ENCODE measurements at regions not wholly inside any gene's neighbourhood (a gene's known extent, or its start where the extent isn't known, plus 50 kb on each side); places are given as distances from the start of the nearest gene placed in this dataset.
"Not testable (repeated sequence)": the region's sequence is repeated elsewhere in the genome, so short reads cannot be mapped to it uniquely, and the experiment has no call there.

GRCh38 chr21:32876426-32876825 lies 104.9 kb upstream of the PAXBP1 start (continued):
- TF ChIP-seq, protein P1, sequence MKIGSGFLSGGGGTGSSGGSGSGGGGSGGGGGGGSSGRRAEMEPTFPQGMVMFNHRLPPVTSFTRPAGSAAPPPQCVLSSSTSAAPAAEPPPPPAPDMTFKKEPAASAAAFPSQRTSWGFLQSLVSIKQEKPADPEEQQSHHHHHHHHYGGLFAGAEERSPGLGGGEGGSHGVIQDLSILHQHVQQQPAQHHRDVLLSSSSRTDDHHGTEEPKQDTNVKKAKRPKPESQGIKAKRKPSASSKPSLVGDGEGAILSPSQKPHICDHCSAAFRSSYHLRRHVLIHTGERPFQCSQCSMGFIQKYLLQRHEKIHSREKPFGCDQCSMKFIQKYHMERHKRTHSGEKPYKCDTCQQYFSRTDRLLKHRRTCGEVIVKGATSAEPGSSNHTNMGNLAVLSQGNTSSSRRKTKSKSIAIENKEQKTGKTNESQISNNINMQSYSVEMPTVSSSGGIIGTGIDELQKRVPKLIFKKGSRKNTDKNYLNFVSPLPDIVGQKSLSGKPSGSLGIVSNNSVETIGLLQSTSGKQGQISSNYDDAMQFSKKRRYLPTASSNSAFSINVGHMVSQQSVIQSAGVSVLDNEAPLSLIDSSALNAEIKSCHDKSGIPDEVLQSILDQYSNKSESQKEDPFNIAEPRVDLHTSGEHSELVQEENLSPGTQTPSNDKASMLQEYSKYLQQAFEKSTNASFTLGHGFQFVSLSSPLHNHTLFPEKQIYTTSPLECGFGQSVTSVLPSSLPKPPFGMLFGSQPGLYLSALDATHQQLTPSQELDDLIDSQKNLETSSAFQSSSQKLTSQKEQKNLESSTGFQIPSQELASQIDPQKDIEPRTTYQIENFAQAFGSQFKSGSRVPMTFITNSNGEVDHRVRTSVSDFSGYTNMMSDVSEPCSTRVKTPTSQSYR (CRISPR knock-in tag; IDR thresholded peaks at IDR 0.05), result no peak
- no peak for TF ChIP-seq SOX15 (CRISPR knock-in tag; IDR thresholded peaks at IDR 0.05)

GRCh38 chr21:32877888-32878287 lies 106.3 kb upstream of the PAXBP1 start:
- POLR2A ChIA-PET; H3K9me3 Mint-ChIP-seq; H3K36me3 Mint-ChIP-seq; CTCF ChIA-PET; H3K4me1 Mint-ChIP-seq; H3K27me3 Mint-ChIP-seq (ENCODE audit: low read depth); H3K4me3 Mint-ChIP-seq; ATAC-seq; H3K27ac Mint-ChIP-seq; DNase-seq (ENCODE audit: low spot score): not testable (repeated sequence)
- peak; percentile 92 for TF ChIP-seq HMGA2 (CRISPR knock-in tag; IDR thresholded peaks at IDR 0.05)

GRCh38 chr21:32878661-32879060 lies 107.1 kb upstream of the PAXBP1 start:
- Mint-ChIP-seq H3K9me3 (peaks cover 4% of the 10 kb centered on the region; the same call in 1 of the 2 replicates), H3K27ac (no peak overlapping the region), H3K27me3 (ENCODE audit: low read depth) (no peaks in the 10 kb centered on the region), H3K4me3 (no peak overlapping the region), H3K4me1 (no peaks in the 10 kb centered on the region), H3K36me3 (no peaks in the 10 kb centered on the region)
- ATAC-seq (no peak), DNase-seq (ENCODE audit: low spot score) (no peak)
- CTCF ChIA-PET, result no interaction called here
- POLR2A ChIA-PET, result no interaction called here
- TF ChIP-seq, protein P2, sequence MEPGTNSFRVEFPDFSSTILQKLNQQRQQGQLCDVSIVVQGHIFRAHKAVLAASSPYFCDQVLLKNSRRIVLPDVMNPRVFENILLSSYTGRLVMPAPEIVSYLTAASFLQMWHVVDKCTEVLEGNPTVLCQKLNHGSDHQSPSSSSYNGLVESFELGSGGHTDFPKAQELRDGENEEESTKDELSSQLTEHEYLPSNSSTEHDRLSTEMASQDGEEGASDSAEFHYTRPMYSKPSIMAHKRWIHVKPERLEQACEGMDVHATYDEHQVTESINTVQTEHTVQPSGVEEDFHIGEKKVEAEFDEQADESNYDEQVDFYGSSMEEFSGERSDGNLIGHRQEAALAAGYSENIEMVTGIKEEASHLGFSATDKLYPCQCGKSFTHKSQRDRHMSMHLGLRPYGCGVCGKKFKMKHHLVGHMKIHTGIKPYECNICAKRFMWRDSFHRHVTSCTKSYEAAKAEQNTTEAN (CRISPR knock-in tag; IDR thresholded peaks at IDR 0.05), result no peak
- no peak for TF ChIP-seq ERG (CRISPR knock-in tag; IDR thresholded peaks at IDR 0.05)
- no peak for TF ChIP-seq HMGA2 (CRISPR knock-in tag; IDR thresholded peaks at IDR 0.05)
- TF ChIP-seq, protein P3, sequence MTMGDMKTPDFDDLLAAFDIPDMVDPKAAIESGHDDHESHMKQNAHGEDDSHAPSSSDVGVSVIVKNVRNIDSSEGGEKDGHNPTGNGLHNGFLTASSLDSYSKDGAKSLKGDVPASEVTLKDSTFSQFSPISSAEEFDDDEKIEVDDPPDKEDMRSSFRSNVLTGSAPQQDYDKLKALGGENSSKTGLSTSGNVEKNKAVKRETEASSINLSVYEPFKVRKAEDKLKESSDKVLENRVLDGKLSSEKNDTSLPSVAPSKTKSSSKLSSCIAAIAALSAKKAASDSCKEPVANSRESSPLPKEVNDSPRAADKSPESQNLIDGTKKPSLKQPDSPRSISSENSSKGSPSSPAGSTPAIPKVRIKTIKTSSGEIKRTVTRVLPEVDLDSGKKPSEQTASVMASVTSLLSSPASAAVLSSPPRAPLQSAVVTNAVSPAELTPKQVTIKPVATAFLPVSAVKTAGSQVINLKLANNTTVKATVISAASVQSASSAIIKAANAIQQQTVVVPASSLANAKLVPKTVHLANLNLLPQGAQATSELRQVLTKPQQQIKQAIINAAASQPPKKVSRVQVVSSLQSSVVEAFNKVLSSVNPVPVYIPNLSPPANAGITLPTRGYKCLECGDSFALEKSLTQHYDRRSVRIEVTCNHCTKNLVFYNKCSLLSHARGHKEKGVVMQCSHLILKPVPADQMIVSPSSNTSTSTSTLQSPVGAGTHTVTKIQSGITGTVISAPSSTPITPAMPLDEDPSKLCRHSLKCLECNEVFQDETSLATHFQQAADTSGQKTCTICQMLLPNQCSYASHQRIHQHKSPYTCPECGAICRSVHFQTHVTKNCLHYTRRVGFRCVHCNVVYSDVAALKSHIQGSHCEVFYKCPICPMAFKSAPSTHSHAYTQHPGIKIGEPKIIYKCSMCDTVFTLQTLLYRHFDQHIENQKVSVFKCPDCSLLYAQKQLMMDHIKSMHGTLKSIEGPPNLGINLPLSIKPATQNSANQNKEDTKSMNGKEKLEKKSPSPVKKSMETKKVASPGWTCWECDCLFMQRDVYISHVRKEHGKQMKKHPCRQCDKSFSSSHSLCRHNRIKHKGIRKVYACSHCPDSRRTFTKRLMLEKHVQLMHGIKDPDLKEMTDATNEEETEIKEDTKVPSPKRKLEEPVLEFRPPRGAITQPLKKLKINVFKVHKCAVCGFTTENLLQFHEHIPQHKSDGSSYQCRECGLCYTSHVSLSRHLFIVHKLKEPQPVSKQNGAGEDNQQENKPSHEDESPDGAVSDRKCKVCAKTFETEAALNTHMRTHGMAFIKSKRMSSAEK (CRISPR knock-in tag; IDR thresholded peaks at IDR 0.05; ENCODE audit: borderline replicate concordance), result no peak
- TF ChIP-seq, protein P4, sequence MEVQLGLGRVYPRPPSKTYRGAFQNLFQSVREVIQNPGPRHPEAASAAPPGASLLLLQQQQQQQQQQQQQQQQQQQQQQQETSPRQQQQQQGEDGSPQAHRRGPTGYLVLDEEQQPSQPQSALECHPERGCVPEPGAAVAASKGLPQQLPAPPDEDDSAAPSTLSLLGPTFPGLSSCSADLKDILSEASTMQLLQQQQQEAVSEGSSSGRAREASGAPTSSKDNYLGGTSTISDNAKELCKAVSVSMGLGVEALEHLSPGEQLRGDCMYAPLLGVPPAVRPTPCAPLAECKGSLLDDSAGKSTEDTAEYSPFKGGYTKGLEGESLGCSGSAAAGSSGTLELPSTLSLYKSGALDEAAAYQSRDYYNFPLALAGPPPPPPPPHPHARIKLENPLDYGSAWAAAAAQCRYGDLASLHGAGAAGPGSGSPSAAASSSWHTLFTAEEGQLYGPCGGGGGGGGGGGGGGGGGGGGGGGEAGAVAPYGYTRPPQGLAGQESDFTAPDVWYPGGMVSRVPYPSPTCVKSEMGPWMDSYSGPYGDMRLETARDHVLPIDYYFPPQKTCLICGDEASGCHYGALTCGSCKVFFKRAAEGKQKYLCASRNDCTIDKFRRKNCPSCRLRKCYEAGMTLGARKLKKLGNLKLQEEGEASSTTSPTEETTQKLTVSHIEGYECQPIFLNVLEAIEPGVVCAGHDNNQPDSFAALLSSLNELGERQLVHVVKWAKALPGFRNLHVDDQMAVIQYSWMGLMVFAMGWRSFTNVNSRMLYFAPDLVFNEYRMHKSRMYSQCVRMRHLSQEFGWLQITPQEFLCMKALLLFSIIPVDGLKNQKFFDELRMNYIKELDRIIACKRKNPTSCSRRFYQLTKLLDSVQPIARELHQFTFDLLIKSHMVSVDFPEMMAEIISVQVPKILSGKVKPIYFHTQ (CRISPR knock-in tag; IDR thresholded peaks at IDR 0.05), result no peak
- TF ChIP-seq ARID4B (CRISPR knock-in tag; IDR thresholded peaks at IDR 0.05; ENCODE audit: borderline replicate concordance), result no peak
- no peak for TF ChIP-seq ZNF416 (CRISPR knock-in tag; IDR thresholded peaks at IDR 0.05)
- TF ChIP-seq NFE2L1 (CRISPR knock-in tag; IDR thresholded peaks at IDR 0.05), result no peak
- TF ChIP-seq, protein P5, sequence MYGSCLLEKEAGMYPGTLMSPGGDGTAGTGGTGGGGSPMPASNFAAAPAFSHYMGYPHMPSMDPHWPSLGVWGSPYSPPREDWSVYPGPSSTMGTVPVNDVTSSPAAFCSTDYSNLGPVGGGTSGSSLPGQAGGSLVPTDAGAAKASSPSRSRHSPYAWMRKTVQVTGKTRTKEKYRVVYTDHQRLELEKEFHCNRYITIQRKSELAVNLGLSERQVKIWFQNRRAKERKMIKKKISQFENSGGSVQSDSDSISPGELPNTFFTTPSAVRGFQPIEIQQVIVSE (CRISPR knock-in tag; IDR thresholded peaks at IDR 0.05; ENCODE audit: borderline replicate concordance), result no peak
- TF ChIP-seq HMGXB4 (CRISPR knock-in tag; IDR thresholded peaks at IDR 0.05), result no peak
- no peak for TF ChIP-seq NFYB (CRISPR knock-in tag; conservative IDR thresholded peaks at IDR 0.05; ENCODE audit: low read depth)
